ENCODE measurements at regions not wholly inside any gene's neighbourhood (a gene's known extent, or its start where the extent isn't known, plus 50 kb on each side); places are given as distances from the start of the nearest gene placed in this dataset.

DNA sequence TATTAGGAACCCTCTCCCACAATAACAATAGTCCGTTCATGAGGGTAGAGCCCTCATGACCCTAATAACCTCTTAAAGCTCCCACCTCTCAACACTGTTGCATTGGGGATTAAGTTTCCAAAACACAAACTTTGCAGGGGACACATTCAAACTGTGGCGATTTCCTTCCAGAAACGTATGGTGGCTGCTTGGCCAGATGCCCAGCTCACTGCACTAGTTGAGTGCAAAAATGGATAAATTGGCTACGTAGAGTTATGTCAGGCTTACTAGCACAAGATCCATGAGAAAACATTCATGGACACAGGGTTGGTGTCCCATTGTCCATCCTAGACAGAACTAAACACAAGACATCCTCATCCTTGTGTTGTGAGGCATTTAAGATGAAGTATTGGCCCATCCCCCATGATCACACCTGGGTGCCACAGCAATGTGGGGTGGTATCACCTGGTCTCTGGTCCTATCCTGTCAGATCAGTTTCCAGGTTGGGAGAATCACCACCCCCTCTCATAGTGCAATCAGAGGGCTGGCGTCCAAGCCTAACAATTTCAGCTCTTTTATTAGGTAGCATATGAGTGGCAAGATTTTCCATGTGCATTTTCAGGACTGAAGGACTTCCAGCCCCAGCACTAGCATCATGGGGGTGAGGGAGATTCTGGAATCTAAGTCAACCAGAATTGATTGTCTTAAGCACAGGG, 63.4 kb upstream of the ELOVL5 start:
- TF ChIP-seq, protein P1, sequence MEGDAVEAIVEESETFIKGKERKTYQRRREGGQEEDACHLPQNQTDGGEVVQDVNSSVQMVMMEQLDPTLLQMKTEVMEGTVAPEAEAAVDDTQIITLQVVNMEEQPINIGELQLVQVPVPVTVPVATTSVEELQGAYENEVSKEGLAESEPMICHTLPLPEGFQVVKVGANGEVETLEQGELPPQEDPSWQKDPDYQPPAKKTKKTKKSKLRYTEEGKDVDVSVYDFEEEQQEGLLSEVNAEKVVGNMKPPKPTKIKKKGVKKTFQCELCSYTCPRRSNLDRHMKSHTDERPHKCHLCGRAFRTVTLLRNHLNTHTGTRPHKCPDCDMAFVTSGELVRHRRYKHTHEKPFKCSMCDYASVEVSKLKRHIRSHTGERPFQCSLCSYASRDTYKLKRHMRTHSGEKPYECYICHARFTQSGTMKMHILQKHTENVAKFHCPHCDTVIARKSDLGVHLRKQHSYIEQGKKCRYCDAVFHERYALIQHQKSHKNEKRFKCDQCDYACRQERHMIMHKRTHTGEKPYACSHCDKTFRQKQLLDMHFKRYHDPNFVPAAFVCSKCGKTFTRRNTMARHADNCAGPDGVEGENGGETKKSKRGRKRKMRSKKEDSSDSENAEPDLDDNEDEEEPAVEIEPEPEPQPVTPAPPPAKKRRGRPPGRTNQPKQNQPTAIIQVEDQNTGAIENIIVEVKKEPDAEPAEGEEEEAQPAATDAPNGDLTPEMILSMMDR (IDR thresholded peaks at IDR 0.05), result no peak
- TF ChIP-seq POLR2A (IDR thresholded peaks at IDR 0.05), result no peak

Data from lower leg skin (tissue), 3 donors.